SHP77 treated with DMSO at 0.1 percent for 48 hours (cell line): ENCODE measurements at regions not wholly inside any gene's neighbourhood (a gene's known extent, or its start where the extent isn't known, plus 50 kb on each side); places are given as distances from the start of the nearest gene placed in this dataset.
A peak's percentile ranks its signal among the peaks of the same experiment; 100 is the strongest.
"Not testable (repeated sequence)": the region's sequence is repeated elsewhere in the genome, so short reads cannot be mapped to it uniquely, and the experiment has no call there.

Experiments used
- DNase-seq: peaks from one replicate; lab custom pipeline; 2025; lab: John Stamatoyannopoulos, UW

GRCh38 chr15:53126144-53126543 is 336.0 kb upstream of the ONECUT1 start:
- no peak for DNase-seq

DNA sequence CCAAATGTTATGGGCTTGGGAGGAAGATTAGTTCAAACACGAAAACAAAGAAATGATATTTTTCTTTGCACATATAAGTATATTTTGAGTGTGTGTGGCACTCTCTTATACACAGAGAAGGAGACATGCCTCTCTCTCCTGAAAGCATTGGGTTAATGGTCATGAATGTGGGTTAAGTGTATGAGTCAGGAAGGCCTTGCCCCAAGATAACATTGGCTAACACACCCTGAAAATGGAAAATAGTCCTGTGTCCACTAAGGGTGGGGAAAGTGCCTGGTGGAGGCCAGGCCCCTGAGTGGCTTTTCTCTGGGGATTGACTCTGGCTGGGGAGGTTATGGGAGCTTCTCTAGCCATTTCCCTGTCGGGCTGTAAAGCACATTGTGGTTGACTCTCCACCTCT is 332.7 kb upstream of the ONECUT1 start:
- no peak for DNase-seq

GRCh38 chr15:53116915-53117314 is 326.8 kb upstream of the ONECUT1 start:
- not testable (repeated sequence) for DNase-seq

DNA sequence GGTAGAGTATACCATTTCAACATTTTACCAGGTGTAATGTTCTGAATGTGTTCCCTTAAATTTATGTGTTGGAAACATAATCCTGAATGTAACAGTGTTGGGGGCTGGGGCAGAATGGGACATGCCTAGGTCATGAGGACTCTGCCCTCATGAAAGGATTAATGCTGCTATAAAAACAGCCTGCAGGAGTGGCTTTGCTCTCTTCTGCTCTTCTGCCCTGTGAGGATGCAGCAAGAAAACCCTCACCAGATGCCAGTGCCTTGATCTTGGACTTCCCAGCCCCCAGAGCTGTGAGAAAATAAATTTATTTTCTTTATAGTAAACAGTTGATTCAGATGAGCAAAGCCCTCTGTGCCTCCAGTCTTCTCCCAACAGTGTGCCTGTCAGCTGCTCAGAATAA is 326.0 kb upstream of the ONECUT1 start:
- no peak for DNase-seq

DNA sequence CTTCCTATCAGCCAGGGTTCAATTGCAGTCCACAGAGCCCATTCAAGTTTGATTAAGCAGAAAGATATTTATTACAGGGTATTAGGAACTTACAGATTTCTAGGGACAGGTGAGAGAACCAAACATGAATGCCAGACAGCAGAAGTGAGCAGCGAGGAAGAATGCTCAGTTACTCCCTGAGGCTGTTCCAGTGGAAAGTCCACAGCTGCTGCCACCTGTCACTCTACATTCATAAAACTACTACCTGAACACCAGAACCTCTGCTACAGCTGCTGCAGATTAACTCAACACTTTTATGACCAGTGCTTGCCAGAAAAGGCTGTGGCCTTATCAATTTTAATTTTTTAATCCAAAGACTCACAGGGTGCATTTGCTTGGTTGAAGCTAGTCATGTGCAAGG is 325.4 kb upstream of the ONECUT1 start:
- DNase-seq = no peak

- DNase-seq = no peak
Measured at GRCh38 chr15:53114960-53115359, 324.8 kb upstream of the ONECUT1 start.

DNA sequence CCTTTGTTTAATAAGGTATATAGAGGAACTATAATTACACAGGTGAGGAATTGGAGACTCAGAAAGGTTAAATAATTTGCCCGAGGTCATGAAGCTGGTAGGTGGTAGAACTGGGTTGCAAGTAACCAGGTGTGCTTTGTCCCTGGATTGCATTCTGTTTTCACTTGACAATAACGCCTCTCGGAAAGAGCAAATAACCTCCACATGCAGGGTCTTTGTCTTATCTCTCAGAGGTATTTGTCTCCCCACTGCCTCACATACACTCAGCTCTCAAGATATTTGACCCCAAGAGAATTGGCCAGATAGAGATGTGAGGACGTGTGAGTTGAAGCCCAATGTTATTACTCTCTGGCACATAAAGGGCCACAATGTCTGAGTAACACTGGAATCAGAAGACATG is 320.9 kb upstream of the ONECUT1 start:
- DNase-seq = no peak

- no peak for DNase-seq
Measured at GRCh38 chr15:53108319-53108718, 318.2 kb upstream of the ONECUT1 start.

DNA sequence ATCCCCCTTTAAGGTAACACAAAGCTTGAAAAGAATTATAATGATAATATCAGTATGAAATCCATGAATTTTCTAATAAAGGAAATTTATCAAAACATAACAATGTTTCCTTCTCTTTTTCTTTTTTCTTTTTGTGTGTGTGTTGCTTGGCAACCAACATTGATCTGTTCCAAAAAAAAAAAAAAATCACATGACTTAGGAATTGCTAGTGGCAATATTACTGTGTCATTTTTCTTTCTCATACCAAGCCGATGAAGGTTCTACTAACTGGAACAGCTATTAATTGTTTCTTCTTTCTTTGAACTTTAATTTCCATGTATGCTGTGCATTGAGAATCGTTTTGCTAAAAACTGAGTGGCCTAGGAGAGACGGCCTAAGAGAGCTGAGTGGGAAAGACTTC is 317.7 kb upstream of the ONECUT1 start:
- DNase-seq = no peak

- no peak for DNase-seq
Measured at GRCh38 chr15:53106505-53107286, 316.6 kb upstream of the ONECUT1 start.

GRCh38 chr15:53102483-53102882 is 312.3 kb upstream of the ONECUT1 start:
- no peak for DNase-seq

GRCh38 chr15:53080484-53080883 is 290.3 kb upstream of the ONECUT1 start:
- no peak for DNase-seq

GRCh38 chr15:53074221-53074620 is 284.1 kb upstream of the ONECUT1 start:
- DNase-seq = no peak

- DNase-seq = peak; percentile 6
Measured at GRCh38 chr15:53072077-53072476, 281.9 kb upstream of the ONECUT1 start.

- no peak for DNase-seq
Measured at GRCh38 chr15:53068636-53069035, 278.5 kb upstream of the ONECUT1 start.

GRCh38 chr15:53059273-53060043 is 269.3 kb upstream of the ONECUT1 start:
- DNase-seq = no peak

DNA sequence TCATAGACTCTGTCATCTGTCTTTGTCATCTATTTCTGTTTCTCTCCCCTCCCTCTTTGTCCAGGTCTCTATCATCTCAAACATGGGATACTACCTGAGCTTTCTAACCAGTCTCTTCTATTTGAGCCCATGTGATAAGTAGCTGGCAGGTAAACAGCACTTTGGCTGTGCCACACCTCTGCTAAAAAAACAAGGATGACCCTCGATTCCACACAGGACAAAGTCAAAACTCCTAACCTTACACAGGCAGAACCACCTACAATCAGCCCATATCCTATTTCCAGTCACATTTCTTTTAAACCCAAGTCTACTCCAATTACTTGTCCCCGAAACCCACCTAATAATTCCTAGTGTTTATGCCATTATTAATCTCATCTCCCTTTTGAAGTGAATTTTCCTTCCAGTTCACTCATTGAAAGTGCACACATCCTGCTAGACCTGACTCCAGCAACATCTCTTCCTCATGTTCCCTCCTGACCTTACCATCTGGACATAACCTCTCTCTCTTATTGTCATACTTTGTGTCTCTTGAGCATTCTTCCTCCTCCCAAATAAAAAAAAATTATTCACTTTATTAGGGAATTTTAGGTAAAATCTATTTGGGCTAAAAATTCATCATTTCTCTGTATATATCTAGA is 256.1 kb upstream of the ONECUT1 start:
- DNase-seq = no peak

GRCh38 chr15:53038655-53038941 is 248.5 kb upstream of the ONECUT1 start:
- DNase-seq = no peak

- DNase-seq = no peak
Measured at GRCh38 chr15:53037904-53038654, 247.9 kb upstream of the ONECUT1 start.

DNA sequence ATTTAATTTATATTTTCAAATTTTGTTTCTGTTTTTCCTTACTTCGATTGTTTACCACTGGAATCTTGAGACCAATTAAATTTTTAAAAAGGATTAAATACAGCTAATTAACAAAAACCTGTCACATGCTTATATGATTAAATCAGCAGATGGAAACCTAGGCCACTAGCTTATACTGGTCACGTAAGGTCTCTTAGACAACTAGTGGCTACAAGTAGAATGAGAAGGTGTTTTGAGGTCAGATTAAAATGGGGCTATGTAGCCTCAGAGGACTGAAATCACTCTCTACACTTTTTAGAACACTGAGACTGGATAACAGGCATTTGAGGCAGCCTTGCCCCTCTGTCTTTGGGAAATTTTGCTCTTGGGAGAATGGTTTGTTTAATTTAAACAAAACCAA is 246.5 kb upstream of the ONECUT1 start:
- DNase-seq = no peak

- DNase-seq = no peak
Measured at GRCh38 chr15:53034767-53035245, 244.7 kb upstream of the ONECUT1 start.

DNA sequence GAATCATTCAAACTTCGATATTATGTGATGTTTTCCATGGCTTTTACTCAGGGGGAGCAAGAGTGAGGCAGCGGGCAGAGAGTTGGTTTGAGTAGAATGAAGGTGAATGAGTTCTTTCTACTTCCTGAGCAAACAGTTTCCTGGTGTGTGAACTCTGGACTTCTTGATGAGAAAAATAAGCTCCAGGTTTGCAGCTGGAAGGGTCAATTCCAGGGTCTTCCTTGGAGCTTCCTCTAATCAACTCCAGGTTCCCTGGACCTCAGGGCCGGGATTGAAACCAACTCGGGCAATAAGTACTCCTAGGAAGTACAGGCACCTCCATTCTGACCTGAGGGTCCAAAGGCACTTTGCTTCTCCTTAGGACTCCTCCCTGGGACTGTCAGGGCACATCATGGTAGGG is 243.6 kb upstream of the ONECUT1 start:
- no peak for DNase-seq
